Activated CD8-positive, alpha-beta memory T cell treated with anti-CD3 and anti-CD28 coated beads for 36 hours (primary cell): ENCODE measurements at regions not wholly inside any gene's neighbourhood (a gene's known extent, or its start where the extent isn't known, plus 50 kb on each side); places are given as distances from the start of the nearest gene placed in this dataset.

Experiments used
- CTCF ChIA-PET: fragments of 350-600 bp; sonication (Branson Sonifier 250); formaldehyde crosslinking; loops from one replicate; lab custom pipeline; 2021; ENCODE audit warnings: antibody characterized with exemption; lab: Charles Lee
- POLR2A ChIA-PET: fragments of 350-600 bp; sonication (Branson Sonifier 250); formaldehyde crosslinking; loops from one replicate; lab custom pipeline; 2021; ENCODE audit warnings: antibody characterized with exemption; lab: Charles Lee

- CTCF ChIA-PET = no interaction called here
- POLR2A ChIA-PET = no interaction called here
Observed at GRCh38 chr4:89665662-89666061, 171.3 kb downstream of the SNCA start.

- ChIA-PET CTCF (no interaction called here), POLR2A (no interaction called here)
Observed at GRCh38 chr4:89664521-89664920, 172.4 kb downstream of the SNCA start.

- POLR2A ChIA-PET = no interaction called here
- CTCF ChIA-PET = no interaction called here
Observed at GRCh38 chr4:89661173-89661899, 175.6 kb downstream of the SNCA start.

GRCh38 chr4:89660444-89661172, 176.4 kb downstream of the SNCA start:
- POLR2A ChIA-PET = no interaction called here
- CTCF ChIA-PET = no interaction called here

- ChIA-PET CTCF (no interaction called here), POLR2A (no interaction called here)
Observed at GRCh38 chr4:89658701-89659024, 178.3 kb downstream of the SNCA start.

GRCh38 chr4:89657931-89658700, 178.8 kb downstream of the SNCA start:
- ChIA-PET POLR2A (no interaction called here), CTCF (no interaction called here)

- POLR2A ChIA-PET = no interaction called here
- CTCF ChIA-PET = no interaction called here
Observed at GRCh38 chr4:89653012-89653411, 183.9 kb downstream of the SNCA start.

- CTCF ChIA-PET = interaction anchor here (0.7 kb wide), 1 partner anchor 139 kb away, joined by 4 read pairs; no protein-coding TSS in a partner anchor
Observed at GRCh38 chr4:89645482-89645881, 191.5 kb downstream of the SNCA start.

GRCh38 chr4:89641367-89641687, 195.6 kb downstream of the SNCA start:
- ChIA-PET POLR2A (no interaction called here), CTCF (no interaction called here)

More at GRCh38 chr4:89645482-89645881, 191.5 kb downstream of the SNCA start:
- POLR2A ChIA-PET = no interaction called here

- CTCF ChIA-PET = no interaction called here
- POLR2A ChIA-PET = no interaction called here
Observed at GRCh38 chr4:89640620-89641366, 196.2 kb downstream of the SNCA start.

- POLR2A ChIA-PET = no interaction called here
Observed at GRCh38 chr4:89639395-89639794, 197.6 kb downstream of the SNCA start.

GRCh38 chr4:89625599-89626293, 211.2 kb downstream of the SNCA start:
- ChIA-PET CTCF (no interaction called here), POLR2A (no interaction called here)

More at GRCh38 chr4:89639395-89639794, 197.6 kb downstream of the SNCA start:
- CTCF ChIA-PET = no interaction called here

GRCh38 chr4:89619206-89619962, 217.6 kb downstream of the SNCA start:
- ChIA-PET POLR2A (no interaction called here), CTCF (no interaction called here)

- ChIA-PET POLR2A (no interaction called here), CTCF (no interaction called here)
Observed at GRCh38 chr4:89618151-89618550, 218.8 kb downstream of the SNCA start.

GRCh38 chr4:89617317-89617716, 219.6 kb downstream of the SNCA start:
- CTCF ChIA-PET = no interaction called here
- POLR2A ChIA-PET = no interaction called here

GRCh38 chr4:89616382-89616781, 220.6 kb downstream of the SNCA start:
- ChIA-PET CTCF (no interaction called here), POLR2A (no interaction called here)

GRCh38 chr4:89615051-89615450, 221.9 kb downstream of the SNCA start:
- ChIA-PET CTCF (no interaction called here), POLR2A (no interaction called here)

GRCh38 chr4:89614155-89614554, 222.8 kb downstream of the SNCA start:
- CTCF ChIA-PET = no interaction called here
- POLR2A ChIA-PET = no interaction called here

- ChIA-PET POLR2A (no interaction called here), CTCF (interaction anchor here (0.7 kb wide), 1 partner anchor 259 kb away, joined by 3 read pairs; no protein-coding TSS in a partner anchor)
Observed at GRCh38 chr4:89610236-89610635, 226.7 kb downstream of the SNCA start.
